ENCODE measurements at regions not wholly inside any gene's neighbourhood (a gene's known extent, or its start where the extent isn't known, plus 50 kb on each side); places are given as distances from the start of the nearest gene placed in this dataset.

- peaks cover 29% of the 10 kb centered on the region for H3F3A ChIP-seq (ENCODE audit: insufficient read depth, low read depth)
- no peaks in the 10 kb centered on the region for H3K9me2 ChIP-seq (ENCODE audit: insufficient read depth)
- TF ChIP-seq EZH2 (IDR thresholded peaks at IDR 0.05; ENCODE audit: low read depth) (no peak), CTCF (conservative IDR thresholded peaks at IDR 0.05) (no peak)
- H3K4me2 ChIP-seq, result peak overlapping the region; percentile 62
- H3K4me3 ChIP-seq, result peak overlapping the region; percentile 4; the same call in 1 of the 2 replicates
- H2AFZ ChIP-seq, result no peak overlapping the region; the same call in 1 of the 2 replicates
- POLR2A ChIA-PET (ENCODE audit: unreplicated experiment), result interaction anchor here (0.5 to 0.6 kb wide), 3 partner anchors 12 to 212 kb away, joined by 3 to 7 read pairs (median 4); no protein-coding TSS in a partner anchor
- no peaks in the 10 kb centered on the region for H3K27me3 ChIP-seq (ENCODE audit: insufficient read depth, low read depth)
- H3K27ac ChIP-seq, result peak overlapping the region; percentile 86
- H3K9me3 ChIP-seq (ENCODE audit: insufficient read depth, low read depth), result no peaks in the 10 kb centered on the region; the same call in 1 of the 2 replicates
- H3K4me1 ChIP-seq (replicated peaks; ENCODE audit: insufficient read depth), result peaks cover 44% of the 10 kb centered on the region
- H3K36me3 ChIP-seq (ENCODE audit: low read depth), result no peaks in the 10 kb centered on the region
- H4K20me1 ChIP-seq (ENCODE audit: insufficient read depth), result no peaks in the 10 kb centered on the region
- intact Hi-C loops (cut with micrococcal nuclease; ENCODE audit: unreplicated experiment), result no loop called here
- CTCF ChIA-PET, result interaction anchor here (0.6 to 1.0 kb wide), 2 partner anchors 15 to 181 kb away, joined by 3 read pairs; no protein-coding TSS in a partner anchor
- H3K79me2 ChIP-seq (ENCODE audit: low read depth), result no peaks in the 10 kb centered on the region
- BruUV-seq (replicated peaks), result no TSS peak
- DNase-seq, result peak in 1 of 2 experiments; percentile 91
Observed at GRCh38 chr5:56656846-56657726, 158.3 kb upstream of the MAP3K1 start.

- POLR2A ChIA-PET (ENCODE audit: unreplicated experiment), result no interaction called here
Observed at GRCh38 chr5:56651893-56652292, 163.5 kb upstream of the MAP3K1 start.

GRCh38 chr5:56650386-56650785 lies 165.0 kb upstream of the MAP3K1 start:
- BruUV-seq (replicated peaks), result no TSS peak
- H3K4me3 ChIP-seq, result no peak overlapping the region

More at GRCh38 chr5:56651893-56652292, 163.5 kb upstream of the MAP3K1 start:
- H3K79me2 ChIP-seq (ENCODE audit: low read depth), result no peaks in the 10 kb centered on the region
- H3K9me2 ChIP-seq (ENCODE audit: insufficient read depth), result no peaks in the 10 kb centered on the region
- no peak overlapping the region for H2AFZ ChIP-seq
- no TSS peak for BruUV-seq (replicated peaks)
- intact Hi-C loops (cut with micrococcal nuclease; ENCODE audit: unreplicated experiment), result no loop called here
- CTCF ChIA-PET, result no interaction called here
- H3K4me2 ChIP-seq, result no peak overlapping the region
- peaks cover 4% of the 10 kb centered on the region for H3K9me3 ChIP-seq (ENCODE audit: insufficient read depth, low read depth)
- H3K36me3 ChIP-seq (ENCODE audit: low read depth), result no peaks in the 10 kb centered on the region
- DNase-seq, result no peak
- no peaks in the 10 kb centered on the region for H4K20me1 ChIP-seq (ENCODE audit: insufficient read depth)
- peaks cover 15% of the 10 kb centered on the region for H3K4me1 ChIP-seq (replicated peaks; ENCODE audit: insufficient read depth)
- H3K27me3 ChIP-seq (ENCODE audit: insufficient read depth, low read depth), result no peaks in the 10 kb centered on the region
- peaks cover 11% of the 10 kb centered on the region for H3F3A ChIP-seq (ENCODE audit: insufficient read depth, low read depth)
- TF ChIP-seq CTCF (conservative IDR thresholded peaks at IDR 0.05) (no peak), EZH2 (IDR thresholded peaks at IDR 0.05; ENCODE audit: low read depth) (no peak)
- H3K4me3 ChIP-seq, result no peak overlapping the region
- no peak overlapping the region for H3K27ac ChIP-seq

More at GRCh38 chr5:56650386-56650785, 165.0 kb upstream of the MAP3K1 start:
- DNase-seq, result no peak
- Histone ChIP-seq H2AFZ (no peak overlapping the region), H3K27ac (no peak overlapping the region), H3K36me3 (ENCODE audit: low read depth) (no peaks in the 10 kb centered on the region), H3K4me1 (replicated peaks; ENCODE audit: insufficient read depth) (peaks cover under 1% of the 10 kb centered on the region; the same call in 1 of the 2 replicates), H3K9me3 (ENCODE audit: insufficient read depth, low read depth) (peaks cover 4% of the 10 kb centered on the region), H3K9me2 (ENCODE audit: insufficient read depth) (no peaks in the 10 kb centered on the region), H3F3A (ENCODE audit: insufficient read depth, low read depth) (no peaks in the 10 kb centered on the region), H3K4me2 (no peak overlapping the region), H4K20me1 (ENCODE audit: insufficient read depth) (no peaks in the 10 kb centered on the region), H3K27me3 (ENCODE audit: insufficient read depth, low read depth) (no peaks in the 10 kb centered on the region), H3K79me2 (ENCODE audit: low read depth) (no peaks in the 10 kb centered on the region)
- TF ChIP-seq CTCF (conservative IDR thresholded peaks at IDR 0.05), result no peak
- TF ChIP-seq EZH2 (IDR thresholded peaks at IDR 0.05; ENCODE audit: low read depth), result no peak
- intact Hi-C loops (cut with micrococcal nuclease; ENCODE audit: unreplicated experiment), result no loop called here
- ChIA-PET POLR2A (ENCODE audit: unreplicated experiment) (interaction anchor here (0.6 kb wide), 1 partner anchor 70 kb away, joined by 13 read pairs; no protein-coding TSS in a partner anchor), CTCF (no interaction called here)

Measured in PC-9 (cell line).